SK-N-SH (cell line): ENCODE measurements at regions not wholly inside any gene's neighbourhood (a gene's known extent, or its start where the extent isn't known, plus 50 kb on each side); places are given as distances from the start of the nearest gene placed in this dataset.

Experiments
- CTCF ChIA-PET: fragments of 300-600, 350-600 bp; formaldehyde crosslinking; extraction: SDS; loops from one replicate; lab custom pipeline; 2021; lab: Yijun Ruan, JAX
- POLR2A ChIA-PET: fragments of 350-600 bp; sonication (Branson Sonifier 250); formaldehyde crosslinking; extraction: SDS; loops from one replicate; lab custom pipeline; 2020; ENCODE audit warnings: antibody characterized with exemption, inconsistent platforms; lab: Yijun Ruan, JAX
- DNase-seq: peaks from one replicate; pipeline ENCODE4 v3.0.0; 2012
- H2AFZ ChIP-seq: fragments of 200-600 bp; sonication (generic); 2 replicates; pipeline ENCODE4 v1.8.1; 2016; ENCODE audit warnings: antibody characterized with exemption, mild to moderate bottlenecking, low read depth
- H3F3A ChIP-seq: fragments of 200-600 bp; sonication (generic); replicated peaks from 2 replicates; pipeline ENCODE3; 2016; ENCODE audit warnings: antibody characterized with exemption, mild to moderate bottlenecking; ENCODE audit not compliant: insufficient read depth
- H3K27ac ChIP-seq, 2 experiments: fragments of 200-500 bp in 1 of 2; fragments of 200-600 bp in 1 of 2; sonication (Bioruptor generic) in 1 of 2; sonication (generic), shearing (Covaris generic) in 1 of 2; 2 replicates each; pipeline versions ENCODE4 v1.5.1 to v1.6.1; 2014 to 2016; ENCODE audit warnings: low read depth in 2 of 2, inconsistent platforms in 1 of 2, low read length in 1 of 2, mild to moderate bottlenecking in 1 of 2, mixed read lengths in 1 of 2
- H3K27me3 ChIP-seq: fragments of 200-600 bp; sonication (generic), shearing (Covaris generic); 2 replicates; pipeline ENCODE4 v1.6.1; 2016; ENCODE audit warnings: mixed run types; ENCODE audit not compliant: insufficient read depth
- H3K36me3 ChIP-seq, 2 experiments: fragments of 200-500 bp in 1 of 2; fragments of 200-600 bp in 1 of 2; sonication (Bioruptor generic) in 1 of 2; sonication (generic) in 1 of 2; replicated peaks in 1 of 2; 2 replicates each; pipeline versions ENCODE3 to v1.5.1; 2014 to 2016; ENCODE audit warnings: low read length in 1 of 2, mild to moderate bottlenecking in 1 of 2; ENCODE audit not compliant: insufficient read depth in 2 of 2, control insufficient read depth in 1 of 2
- H3K4me1 ChIP-seq, 2 experiments: fragments of 200-500 bp in 1 of 2; fragments of 200-600 bp in 1 of 2; sonication (Bioruptor generic) in 1 of 2; sonication (generic), shearing (Covaris generic) in 1 of 2; 2 replicates each; pipeline versions ENCODE4 v1.5.1 to v1.6.1; 2014 to 2016; ENCODE audit warnings: low read depth in 1 of 2, low read length in 1 of 2, mixed run types in 1 of 2; ENCODE audit not compliant: insufficient read depth in 2 of 2, control insufficient read depth in 1 of 2
- H3K4me2 ChIP-seq: fragments of 200-600 bp; sonication (generic), shearing (Covaris generic); 2 replicates; pipeline ENCODE4 v1.6.1; 2017; ENCODE audit warnings: mixed run types
- H3K4me3 ChIP-seq, 2 experiments: fragments of 200-500 bp in 1 of 2; fragments of 200-600 bp in 1 of 2; sonication (Bioruptor generic) in 1 of 2; sonication (generic), shearing (Covaris generic) in 1 of 2; 2 replicates each; pipeline versions ENCODE4 v1.5.1 to v1.8.1; 2014 to 2016; ENCODE audit warnings: low read depth in 2 of 2, inconsistent platforms in 1 of 2, low read length in 1 of 2, mild to moderate bottlenecking in 1 of 2, mixed read lengths in 1 of 2, moderate library complexity in 1 of 2
- H3K79me2 ChIP-seq: fragments of 200-600 bp; sonication (generic); 2 replicates; pipeline ENCODE4 v1.8.1; 2017; ENCODE audit warnings: mild to moderate bottlenecking; ENCODE audit not compliant: insufficient read depth
- H3K9ac ChIP-seq: fragments of 200-600 bp; sonication (generic); 2 replicates; pipeline ENCODE4 v1.6.1; 2017; ENCODE audit warnings: mixed run types
- H3K9me2 ChIP-seq: fragments of 200-600 bp; sonication (generic); 2 replicates; pipeline ENCODE4 v1.6.1; 2017; ENCODE audit warnings: mixed run types
- H3K9me3 ChIP-seq: fragments of 200-600 bp; sonication (generic); 2 replicates; pipeline ENCODE4 v1.6.1; 2017; ENCODE audit warnings: mixed run types, mild to moderate bottlenecking, moderate library complexity
- H4K20me1 ChIP-seq: fragments of 200-600 bp; sonication (generic); 2 replicates; pipeline ENCODE4 v1.6.1; 2017; ENCODE audit warnings: mild to moderate bottlenecking, mixed run types; ENCODE audit not compliant: insufficient read depth
- CHD2 ChIP-seq: fragments of 150-350 bp; IDR thresholded peaks from 2 replicates; pipeline ENCODE4 v1.6.1; 2018; ENCODE audit warnings: low read length; ENCODE audit not compliant: partially characterized antibody
- ELF1 ChIP-seq: IDR thresholded peaks from 2 replicates; pipeline ENCODE4 v1.4.0; 2012
- FOXJ3 ChIP-seq: sonication (generic); formaldehyde crosslinking; IDR thresholded peaks from 2 replicates; pipeline ENCODE4 v1.5.1; 2020; ENCODE audit warnings: mild to moderate bottlenecking, missing genetic modification reagents
- FOXM1 ChIP-seq: IDR thresholded peaks from 2 replicates; pipeline ENCODE4 v1.4.0; 2012; ENCODE audit warnings: low read depth, mild to moderate bottlenecking
- MXI1 ChIP-seq: IDR thresholded peaks from 2 replicates; pipeline ENCODE4 v1.6.1; 2012; ENCODE audit warnings: mild to moderate bottlenecking, low read depth, low read length, improper control_type of control experiment
- NFIC ChIP-seq: IDR thresholded peaks from 2 replicates; pipeline ENCODE4 v1.4.0; 2012; ENCODE audit warnings: borderline replicate concordance
- NRF1 ChIP-seq: IDR thresholded peaks from 2 replicates; pipeline ENCODE4 v1.6.1; 2012; ENCODE audit warnings: low read depth, mild to moderate bottlenecking, low read length
- RAD21 ChIP-seq: IDR thresholded peaks from 2 replicates; pipeline ENCODE4 v1.6.1; 2012; ENCODE audit warnings: mild to moderate bottlenecking, low read length
- RCOR1 ChIP-seq: fragments of 150-350 bp; IDR thresholded peaks from 2 replicates; pipeline ENCODE4 v1.6.1; 2017; ENCODE audit warnings: antibody characterized with exemption, low read length
- RFX5 ChIP-seq: IDR thresholded peaks from 2 replicates; pipeline ENCODE4 v1.6.1; 2012; ENCODE audit warnings: mild to moderate bottlenecking, improper control_type of control experiment, low read length
- TAF1 ChIP-seq: IDR thresholded peaks from 2 replicates; pipeline ENCODE4 v1.6.1; 2012; ENCODE audit warnings: low read depth, mild to moderate bottlenecking, low read length, moderate library complexity, borderline replicate concordance
- TCF12 ChIP-seq: IDR thresholded peaks from 2 replicates; pipeline ENCODE4 v1.4.0; 2012
- YY1 ChIP-seq: IDR thresholded peaks from 2 replicates; pipeline ENCODE4 v1.4.0; 2012; ENCODE audit warnings: low read depth, mild to moderate bottlenecking
- TF ChIP-seq, protein P1 (sequence below): IDR thresholded peaks from 2 replicates; pipeline ENCODE4 v1.4.0; 2012; ENCODE audit warnings: low read depth
- TF ChIP-seq, protein P2 (sequence below): fragments of 200-600 bp; sonication (generic); IDR thresholded peaks from 2 replicates; pipeline ENCODE4 v1.6.1; 2017; ENCODE audit warnings: antibody characterized with exemption, mild to moderate bottlenecking, moderate library complexity
- TF ChIP-seq, protein P3 (sequence below): IDR thresholded peaks from 2 replicates; pipeline ENCODE4 v1.4.0; 2012; ENCODE audit warnings: low read depth, borderline replicate concordance
- TF ChIP-seq, protein P4 (sequence below): IDR thresholded peaks from 2 replicates; pipeline ENCODE4; 2012
- TF ChIP-seq, protein P5 (sequence below): IDR thresholded peaks from 2 replicates; pipeline ENCODE4 v1.6.1; 2012; ENCODE audit warnings: mild to moderate bottlenecking, low read depth, low read length, moderate library complexity
- TF ChIP-seq, protein P6 (sequence below): fragments of 150-350 bp; IDR thresholded peaks from 2 replicates; pipeline ENCODE4 v1.6.1; 2016; ENCODE audit warnings: mild to moderate bottlenecking, low read depth, low read length

DNA sequence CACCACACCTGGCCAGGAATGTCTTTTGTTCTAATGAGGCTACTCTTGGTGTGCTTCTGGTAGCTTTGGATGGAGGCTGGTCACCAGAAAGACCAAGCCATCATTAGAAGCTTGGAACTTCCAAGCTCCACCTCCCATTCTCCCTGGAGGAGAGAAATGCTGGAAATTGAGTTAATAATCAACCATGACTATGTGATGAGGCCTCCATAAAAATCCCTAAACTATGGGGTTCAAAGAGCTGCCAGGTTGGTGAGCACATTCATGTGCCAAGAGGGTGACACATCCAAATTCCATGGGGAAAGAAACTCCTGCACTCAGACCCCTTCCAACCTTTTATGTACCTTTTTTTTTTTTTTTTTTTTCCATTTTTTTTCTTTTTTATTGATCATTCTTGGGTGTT, 105.5 kb upstream of the SPATA31C2 start:
- no peaks in the 10 kb centered on the region for H3K79me2 ChIP-seq
- H3F3A ChIP-seq = no peaks in the 10 kb centered on the region
- no peaks in the 10 kb centered on the region for H3K9me3 ChIP-seq
- H3K4me1 ChIP-seq = no peaks in the 10 kb centered on the region
- no peak overlapping the region for H3K27ac ChIP-seq
- H3K27me3 ChIP-seq = no peaks in the 10 kb centered on the region
- H3K4me2 ChIP-seq = no peak overlapping the region
- H2AFZ ChIP-seq = no peak overlapping the region
- DNase-seq = no peak
- no peak overlapping the region for H3K9ac ChIP-seq
- ChIA-PET POLR2A (no interaction called here), CTCF (interaction anchor here (0.6 kb wide), 1 partner anchor 331 kb away, joined by 3 read pairs; no protein-coding TSS in a partner anchor)
- no peak overlapping the region for H3K4me3 ChIP-seq
- H3K36me3 ChIP-seq = no peaks in the 10 kb centered on the region
- TF ChIP-seq MXI1 (no peak), YY1 (no peak), TAF1 (no peak), RAD21 (no peak), FOXM1 (no peak), RCOR1 (no peak), TCF12 (no peak), FOXJ3 (CRISPR knock-in tag) (no peak), RFX5 (no peak), NFIC (no peak), CHD2 (no peak), ELF1 (no peak), NRF1 (no peak)
- TF ChIP-seq, protein P1, sequence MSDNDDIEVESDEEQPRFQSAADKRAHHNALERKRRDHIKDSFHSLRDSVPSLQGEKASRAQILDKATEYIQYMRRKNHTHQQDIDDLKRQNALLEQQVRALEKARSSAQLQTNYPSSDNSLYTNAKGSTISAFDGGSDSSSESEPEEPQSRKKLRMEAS = no peak
- TF ChIP-seq, protein P2, sequence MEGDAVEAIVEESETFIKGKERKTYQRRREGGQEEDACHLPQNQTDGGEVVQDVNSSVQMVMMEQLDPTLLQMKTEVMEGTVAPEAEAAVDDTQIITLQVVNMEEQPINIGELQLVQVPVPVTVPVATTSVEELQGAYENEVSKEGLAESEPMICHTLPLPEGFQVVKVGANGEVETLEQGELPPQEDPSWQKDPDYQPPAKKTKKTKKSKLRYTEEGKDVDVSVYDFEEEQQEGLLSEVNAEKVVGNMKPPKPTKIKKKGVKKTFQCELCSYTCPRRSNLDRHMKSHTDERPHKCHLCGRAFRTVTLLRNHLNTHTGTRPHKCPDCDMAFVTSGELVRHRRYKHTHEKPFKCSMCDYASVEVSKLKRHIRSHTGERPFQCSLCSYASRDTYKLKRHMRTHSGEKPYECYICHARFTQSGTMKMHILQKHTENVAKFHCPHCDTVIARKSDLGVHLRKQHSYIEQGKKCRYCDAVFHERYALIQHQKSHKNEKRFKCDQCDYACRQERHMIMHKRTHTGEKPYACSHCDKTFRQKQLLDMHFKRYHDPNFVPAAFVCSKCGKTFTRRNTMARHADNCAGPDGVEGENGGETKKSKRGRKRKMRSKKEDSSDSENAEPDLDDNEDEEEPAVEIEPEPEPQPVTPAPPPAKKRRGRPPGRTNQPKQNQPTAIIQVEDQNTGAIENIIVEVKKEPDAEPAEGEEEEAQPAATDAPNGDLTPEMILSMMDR = no peak
- TF ChIP-seq, protein P3, sequence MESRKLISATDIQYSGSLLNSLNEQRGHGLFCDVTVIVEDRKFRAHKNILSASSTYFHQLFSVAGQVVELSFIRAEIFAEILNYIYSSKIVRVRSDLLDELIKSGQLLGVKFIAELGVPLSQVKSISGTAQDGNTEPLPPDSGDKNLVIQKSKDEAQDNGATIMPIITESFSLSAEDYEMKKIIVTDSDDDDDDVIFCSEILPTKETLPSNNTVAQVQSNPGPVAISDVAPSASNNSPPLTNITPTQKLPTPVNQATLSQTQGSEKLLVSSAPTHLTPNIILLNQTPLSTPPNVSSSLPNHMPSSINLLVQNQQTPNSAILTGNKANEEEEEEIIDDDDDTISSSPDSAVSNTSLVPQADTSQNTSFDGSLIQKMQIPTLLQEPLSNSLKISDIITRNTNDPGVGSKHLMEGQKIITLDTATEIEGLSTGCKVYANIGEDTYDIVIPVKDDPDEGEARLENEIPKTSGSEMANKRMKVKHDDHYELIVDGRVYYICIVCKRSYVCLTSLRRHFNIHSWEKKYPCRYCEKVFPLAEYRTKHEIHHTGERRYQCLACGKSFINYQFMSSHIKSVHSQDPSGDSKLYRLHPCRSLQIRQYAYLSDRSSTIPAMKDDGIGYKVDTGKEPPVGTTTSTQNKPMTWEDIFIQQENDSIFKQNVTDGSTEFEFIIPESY = no peak
- TF ChIP-seq, protein P4, sequence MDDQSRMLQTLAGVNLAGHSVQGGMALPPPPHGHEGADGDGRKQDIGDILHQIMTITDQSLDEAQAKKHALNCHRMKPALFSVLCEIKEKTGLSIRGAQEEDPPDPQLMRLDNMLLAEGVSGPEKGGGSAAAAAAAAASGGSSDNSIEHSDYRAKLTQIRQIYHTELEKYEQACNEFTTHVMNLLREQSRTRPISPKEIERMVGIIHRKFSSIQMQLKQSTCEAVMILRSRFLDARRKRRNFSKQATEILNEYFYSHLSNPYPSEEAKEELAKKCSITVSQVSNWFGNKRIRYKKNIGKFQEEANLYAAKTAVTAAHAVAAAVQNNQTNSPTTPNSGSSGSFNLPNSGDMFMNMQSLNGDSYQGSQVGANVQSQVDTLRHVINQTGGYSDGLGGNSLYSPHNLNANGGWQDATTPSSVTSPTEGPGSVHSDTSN = no peak
- TF ChIP-seq, protein P5, sequence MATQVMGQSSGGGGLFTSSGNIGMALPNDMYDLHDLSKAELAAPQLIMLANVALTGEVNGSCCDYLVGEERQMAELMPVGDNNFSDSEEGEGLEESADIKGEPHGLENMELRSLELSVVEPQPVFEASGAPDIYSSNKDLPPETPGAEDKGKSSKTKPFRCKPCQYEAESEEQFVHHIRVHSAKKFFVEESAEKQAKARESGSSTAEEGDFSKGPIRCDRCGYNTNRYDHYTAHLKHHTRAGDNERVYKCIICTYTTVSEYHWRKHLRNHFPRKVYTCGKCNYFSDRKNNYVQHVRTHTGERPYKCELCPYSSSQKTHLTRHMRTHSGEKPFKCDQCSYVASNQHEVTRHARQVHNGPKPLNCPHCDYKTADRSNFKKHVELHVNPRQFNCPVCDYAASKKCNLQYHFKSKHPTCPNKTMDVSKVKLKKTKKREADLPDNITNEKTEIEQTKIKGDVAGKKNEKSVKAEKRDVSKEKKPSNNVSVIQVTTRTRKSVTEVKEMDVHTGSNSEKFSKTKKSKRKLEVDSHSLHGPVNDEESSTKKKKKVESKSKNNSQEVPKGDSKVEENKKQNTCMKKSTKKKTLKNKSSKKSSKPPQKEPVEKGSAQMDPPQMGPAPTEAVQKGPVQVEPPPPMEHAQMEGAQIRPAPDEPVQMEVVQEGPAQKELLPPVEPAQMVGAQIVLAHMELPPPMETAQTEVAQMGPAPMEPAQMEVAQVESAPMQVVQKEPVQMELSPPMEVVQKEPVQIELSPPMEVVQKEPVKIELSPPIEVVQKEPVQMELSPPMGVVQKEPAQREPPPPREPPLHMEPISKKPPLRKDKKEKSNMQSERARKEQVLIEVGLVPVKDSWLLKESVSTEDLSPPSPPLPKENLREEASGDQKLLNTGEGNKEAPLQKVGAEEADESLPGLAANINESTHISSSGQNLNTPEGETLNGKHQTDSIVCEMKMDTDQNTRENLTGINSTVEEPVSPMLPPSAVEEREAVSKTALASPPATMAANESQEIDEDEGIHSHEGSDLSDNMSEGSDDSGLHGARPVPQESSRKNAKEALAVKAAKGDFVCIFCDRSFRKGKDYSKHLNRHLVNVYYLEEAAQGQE = no peak
- TF ChIP-seq, protein P6, sequence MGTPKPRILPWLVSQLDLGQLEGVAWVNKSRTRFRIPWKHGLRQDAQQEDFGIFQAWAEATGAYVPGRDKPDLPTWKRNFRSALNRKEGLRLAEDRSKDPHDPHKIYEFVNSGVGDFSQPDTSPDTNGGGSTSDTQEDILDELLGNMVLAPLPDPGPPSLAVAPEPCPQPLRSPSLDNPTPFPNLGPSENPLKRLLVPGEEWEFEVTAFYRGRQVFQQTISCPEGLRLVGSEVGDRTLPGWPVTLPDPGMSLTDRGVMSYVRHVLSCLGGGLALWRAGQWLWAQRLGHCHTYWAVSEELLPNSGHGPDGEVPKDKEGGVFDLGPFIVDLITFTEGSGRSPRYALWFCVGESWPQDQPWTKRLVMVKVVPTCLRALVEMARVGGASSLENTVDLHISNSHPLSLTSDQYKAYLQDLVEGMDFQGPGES = no peak
- H4K20me1 ChIP-seq = no peaks in the 10 kb centered on the region
- no peaks in the 10 kb centered on the region for H3K9me2 ChIP-seq
